Hepatocyte (in vitro differentiated cells): ENCODE measurements at regions not wholly inside any gene's neighbourhood (a gene's known extent, or its start where the extent isn't known, plus 50 kb on each side); places are given as distances from the start of the nearest gene placed in this dataset.

Experiments
- CTCF ChIP-seq: fragments of 200-600 bp; sonication (generic); IDR thresholded peaks from 2 replicates; pipeline ENCODE4 v1.5.1; 2016; ENCODE audit warnings: antibody characterized with exemption, mild to moderate bottlenecking; ENCODE audit not compliant: poor library complexity
- EZH2 ChIP-seq: fragments of 200-600 bp; sonication (generic); IDR thresholded peaks from 2 replicates; pipeline ENCODE4 v1.6.1; 2016; ENCODE audit warnings: antibody characterized with exemption, mild to moderate bottlenecking, borderline replicate concordance
- EZH2phosphoT487 ChIP-seq: fragments of 200-600 bp; sonication (generic); IDR thresholded peaks from one replicate; pipeline ENCODE4 v1.6.1; 2018; ENCODE audit warnings: antibody characterized with exemption, mild to moderate bottlenecking, low read depth, moderate library complexity; ENCODE audit not compliant: unreplicated experiment, severe bottlenecking

GRCh38 chr12:84174115-84174514, 738.5 kb downstream of the SLC6A15 start:
- TF ChIP-seq CTCF: no peak
- TF ChIP-seq EZH2phosphoT487: no peak
- no peak for TF ChIP-seq EZH2
